Astrocyte (in vitro differentiated cells and primary cell): ENCODE measurements at regions not wholly inside any gene's neighbourhood (a gene's known extent, or its start where the extent isn't known, plus 50 kb on each side); places are given as distances from the start of the nearest gene placed in this dataset.

ENCODE experiments used
- CTCF ChIP-seq: IDR thresholded peaks from 2 replicates; pipeline ENCODE4 v1.5.1; 2011; ENCODE audit warnings: low read depth, mild to moderate bottlenecking, inconsistent platforms, low read length, moderate library complexity; ENCODE audit not compliant: insufficient read depth
- EZH2 ChIP-seq: IDR thresholded peaks from 2 replicates; pipeline ENCODE4 v1.6.1; 2012; ENCODE audit warnings: mild to moderate bottlenecking, low read length, inconsistent platforms; ENCODE audit not compliant: insufficient read depth

GRCh38 chr9:117644133-117644931 is 59.9 kb upstream of the TLR4 start:
- peak; percentile 96 for TF ChIP-seq CTCF
- no peak for TF ChIP-seq EZH2
